ENCODE measurements at regions not wholly inside any gene's neighbourhood (a gene's known extent, or its start where the extent isn't known, plus 50 kb on each side); places are given as distances from the start of the nearest gene placed in this dataset.

DNA sequence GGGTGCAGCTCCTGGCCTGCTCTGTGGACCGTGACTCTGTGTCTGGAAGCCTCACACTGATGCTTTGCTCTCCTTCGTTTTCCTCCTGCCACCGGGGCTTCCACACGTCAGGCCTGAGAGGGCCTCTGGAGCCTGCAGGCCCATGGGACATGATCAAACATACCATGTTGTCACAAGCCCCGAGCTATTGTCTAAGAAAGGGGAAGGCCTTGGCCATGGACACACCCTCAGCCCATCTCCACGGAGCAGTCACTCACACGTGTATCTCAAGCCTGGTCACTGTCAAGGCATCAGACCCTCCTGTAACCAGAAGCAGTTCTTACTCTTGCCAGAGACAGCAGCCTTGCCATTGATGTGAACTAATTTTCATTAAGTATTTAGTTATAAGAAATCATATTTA lies 814.1 kb upstream of the SALL3 start:
- no peak overlapping the region for H3K27ac Mint-ChIP-seq
- CTCF ChIA-PET, result interaction anchor here in 1 of 2 donors (0.6 kb wide), 1 partner anchor 152 kb away, joined by 5 read pairs; no protein-coding TSS in a partner anchor

DNA sequence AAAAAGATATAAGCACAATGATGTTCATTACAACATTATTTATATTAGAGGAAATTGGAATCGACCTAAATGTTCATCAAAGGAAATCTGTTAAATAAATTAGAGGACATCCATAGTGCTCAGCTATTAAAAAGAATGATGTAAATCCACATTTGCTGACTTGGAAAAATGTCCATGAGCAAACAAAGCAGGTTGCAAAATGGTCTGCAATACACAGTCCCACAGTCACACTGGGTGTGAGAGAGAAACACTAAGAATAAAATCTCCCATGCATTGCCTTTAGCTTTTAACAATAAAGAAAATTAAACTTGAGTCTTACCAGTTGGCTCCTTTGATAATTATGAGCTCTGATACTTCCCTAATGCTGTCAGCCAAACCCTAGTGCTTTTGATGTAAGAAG lies 811.1 kb upstream of the SALL3 start:
- H3K27ac Mint-ChIP-seq, result no peak overlapping the region

More for the DNA sequence above, 814.1 kb upstream of the SALL3 start:
- 45% methylated on average over 2 of the region's 7 CpGs for WGBS (ENCODE audit: insufficient coverage)
- no peak for DNase-seq
- no peaks in the 10 kb centered on the region for H3K9me3 ChIP-seq
- H3K27ac ChIP-seq (ENCODE audit: low read length), result no peak overlapping the region
- Mint-ChIP-seq H3K4me1 (no peaks in the 10 kb centered on the region), H3K9me3 (no peaks in the 10 kb centered on the region), H3K27me3 (peaks cover 0 to 3% of the 10 kb centered on the region in 2 donors), H3K4me3 (no peak overlapping the region), H3K36me3 (no peaks in the 10 kb centered on the region)
- ATAC-seq (replicated peaks in 1 of 4), result no peak
- H3K4me3 ChIP-seq (ENCODE audit: control insufficient read depth in 1 of 2, extremely low read depth in 1 of 2, low read length in 1 of 2), result no peak overlapping the region
- H3K36me3 ChIP-seq (ENCODE audit: control insufficient read depth in 2 of 2, extremely low read depth in 1 of 2, insufficient read depth in 1 of 2, low read length in 1 of 2), result no peaks in the 10 kb centered on the region
- POLR2A ChIA-PET, result no interaction called here
- H3K4me1 ChIP-seq (ENCODE audit: control insufficient read depth in 1 of 2, extremely low read depth in 1 of 2, insufficient read depth in 2 of 2, low read length in 2 of 2), result no peaks in the 10 kb centered on the region
- H3K27me3 ChIP-seq (replicated peaks in 1 of 2; ENCODE audit: control insufficient read depth in 2 of 2, extremely low read depth in 1 of 2, insufficient read depth in 2 of 2, low read length in 1 of 2), result peaks cover 0 to 6% of the 10 kb centered on the region in 2 experiments

DNA sequence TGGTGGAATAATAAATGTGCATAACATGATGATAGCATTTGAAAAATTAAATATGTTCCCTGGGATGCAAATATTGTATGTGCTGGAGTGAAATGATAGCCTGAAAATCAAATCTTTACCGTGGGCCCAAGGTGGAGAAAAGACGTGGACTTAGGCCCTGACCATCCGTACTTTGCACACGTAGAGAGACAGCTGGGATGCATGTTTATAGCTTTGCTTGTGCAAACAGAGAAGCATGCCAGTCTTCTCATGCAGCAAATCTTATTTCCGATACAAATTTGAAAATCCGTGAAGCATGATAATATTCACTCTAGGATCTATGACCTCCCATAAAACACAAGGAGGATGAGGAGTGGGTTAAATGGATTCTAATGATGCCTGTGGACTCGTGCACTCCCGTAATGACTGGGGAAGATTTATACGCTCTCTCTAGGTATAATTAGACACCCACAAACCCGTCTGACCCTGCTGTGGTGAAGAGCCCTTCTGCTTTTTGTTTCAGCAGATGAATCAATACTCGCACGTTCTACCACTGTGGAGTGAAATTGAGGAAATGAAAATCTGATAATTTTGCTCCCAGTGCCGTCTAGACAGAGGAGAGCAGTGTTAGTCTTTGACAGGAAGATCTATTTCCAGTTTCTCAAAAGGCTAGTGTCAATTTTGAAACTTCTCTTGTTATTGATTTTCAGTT lies 810.3 kb upstream of the SALL3 start:
- peaks cover 0 to 3% of the 10 kb centered on the region in 2 donors for H3K27me3 Mint-ChIP-seq
- H3K4me3 ChIP-seq (ENCODE audit: control insufficient read depth in 1 of 2, extremely low read depth in 1 of 2, low read length in 1 of 2), result no peak overlapping the region
- H3K4me3 Mint-ChIP-seq, result no peak overlapping the region
- H3K4me1 ChIP-seq (ENCODE audit: control insufficient read depth in 1 of 2, extremely low read depth in 1 of 2, insufficient read depth in 2 of 2, low read length in 2 of 2), result no peaks in the 10 kb centered on the region
- H3K4me1 Mint-ChIP-seq, result no peaks in the 10 kb centered on the region
- H3K27me3 ChIP-seq (replicated peaks in 1 of 2; ENCODE audit: control insufficient read depth in 2 of 2, extremely low read depth in 1 of 2, insufficient read depth in 2 of 2, low read length in 1 of 2), result peaks cover 0 to 6% of the 10 kb centered on the region in 2 experiments
- no peaks in the 10 kb centered on the region for H3K36me3 Mint-ChIP-seq
- no peak for DNase-seq
- POLR2A ChIA-PET, result no interaction called here
- CTCF ChIA-PET, result no interaction called here
- no peaks in the 10 kb centered on the region for H3K36me3 ChIP-seq (ENCODE audit: control insufficient read depth in 2 of 2, extremely low read depth in 1 of 2, insufficient read depth in 1 of 2, low read length in 1 of 2)
- WGBS (ENCODE audit: insufficient coverage), result 56% methylated on average over 7 of the region's 13 CpGs
- no peaks in the 10 kb centered on the region for H3K9me3 ChIP-seq
- H3K9me3 Mint-ChIP-seq, result peaks cover 0 to 3% (median 2%) of the 10 kb centered on the region in 3 donors
- H3K27ac Mint-ChIP-seq, result no peak overlapping the region
- H3K27ac ChIP-seq (ENCODE audit: low read length), result no peak overlapping the region
- ATAC-seq (replicated peaks in 1 of 4), result no peak

More for the DNA sequence above, 811.1 kb upstream of the SALL3 start:
- peaks cover 0 to 3% of the 10 kb centered on the region in 2 donors for H3K27me3 Mint-ChIP-seq
- CTCF ChIA-PET, result interaction anchor here in 1 of 2 donors (0.6 kb wide), 1 partner anchor 29 kb away, joined by 6 read pairs; no protein-coding TSS in a partner anchor
- H3K9me3 Mint-ChIP-seq, result peaks cover 0 to 3% (median 2%) of the 10 kb centered on the region in 3 donors
- WGBS (ENCODE audit: insufficient coverage), result no CpG with 5 or more reads among the region's 1 CpG
- no peak for ATAC-seq (replicated peaks in 1 of 4)
- no peak overlapping the region for H3K4me3 Mint-ChIP-seq
- Histone ChIP-seq H3K27ac (ENCODE audit: low read length) (no peak overlapping the region), H3K4me1 (ENCODE audit: control insufficient read depth in 1 of 2, extremely low read depth in 1 of 2, insufficient read depth in 2 of 2, low read length in 2 of 2) (no peaks in the 10 kb centered on the region), H3K4me3 (ENCODE audit: control insufficient read depth in 1 of 2, extremely low read depth in 1 of 2, low read length in 1 of 2) (no peak overlapping the region), H3K9me3 (no peaks in the 10 kb centered on the region), H3K27me3 (replicated peaks in 1 of 2; ENCODE audit: control insufficient read depth in 2 of 2, extremely low read depth in 1 of 2, insufficient read depth in 2 of 2, low read length in 1 of 2) (peaks cover 0 to 6% of the 10 kb centered on the region in 2 experiments), H3K36me3 (ENCODE audit: control insufficient read depth in 2 of 2, extremely low read depth in 1 of 2, insufficient read depth in 1 of 2, low read length in 1 of 2) (no peaks in the 10 kb centered on the region)
- DNase-seq, result no peak
- POLR2A ChIA-PET, result no interaction called here
- H3K4me1 Mint-ChIP-seq, result no peaks in the 10 kb centered on the region
- H3K36me3 Mint-ChIP-seq, result no peaks in the 10 kb centered on the region

GRCh38 chr18:78171954-78172353 lies 807.7 kb upstream of the SALL3 start:
- Mint-ChIP-seq H3K27me3 (no peaks in the 10 kb centered on the region), H3K36me3 (no peaks in the 10 kb centered on the region), H3K27ac (no peak overlapping the region), H3K4me3 (no peak overlapping the region), H3K9me3 (peaks cover 2 to 13% (median 13%) of the 10 kb centered on the region in 3 donors), H3K4me1 (no peaks in the 10 kb centered on the region)
- ATAC-seq (replicated peaks in 1 of 4) (no peak), DNase-seq (no peak)
- Histone ChIP-seq H3K27ac (ENCODE audit: low read length) (no peak overlapping the region), H3K4me1 (ENCODE audit: control insufficient read depth in 1 of 2, extremely low read depth in 1 of 2, insufficient read depth in 2 of 2, low read length in 2 of 2) (no peaks in the 10 kb centered on the region), H3K27me3 (replicated peaks in 1 of 2; ENCODE audit: control insufficient read depth in 2 of 2, extremely low read depth in 1 of 2, insufficient read depth in 2 of 2, low read length in 1 of 2) (peaks cover 0 to 4% of the 10 kb centered on the region in 2 experiments), H3K4me3 (ENCODE audit: control insufficient read depth in 1 of 2, extremely low read depth in 1 of 2, low read length in 1 of 2) (no peak overlapping the region), H3K36me3 (ENCODE audit: control insufficient read depth in 2 of 2, extremely low read depth in 1 of 2, insufficient read depth in 1 of 2, low read length in 1 of 2) (no peaks in the 10 kb centered on the region), H3K9me3 (no peaks in the 10 kb centered on the region)
- ChIA-PET POLR2A (no interaction called here), CTCF (no interaction called here)
- 100% methylated on average over 2 of the region's 6 CpGs for WGBS (ENCODE audit: insufficient coverage)

GRCh38 chr18:78174737-78175136 lies 804.9 kb upstream of the SALL3 start:
- no peaks in the 10 kb centered on the region for H3K36me3 ChIP-seq (ENCODE audit: control insufficient read depth in 2 of 2, extremely low read depth in 1 of 2, insufficient read depth in 1 of 2, low read length in 1 of 2)
- H3K36me3 Mint-ChIP-seq, result no peaks in the 10 kb centered on the region
- H3K4me1 Mint-ChIP-seq, result no peaks in the 10 kb centered on the region
- peaks cover 0 to 4% of the 10 kb centered on the region in 2 experiments for H3K27me3 ChIP-seq (replicated peaks in 1 of 2; ENCODE audit: control insufficient read depth in 2 of 2, extremely low read depth in 1 of 2, insufficient read depth in 2 of 2, low read length in 1 of 2)
- H3K4me1 ChIP-seq (ENCODE audit: control insufficient read depth in 1 of 2, extremely low read depth in 1 of 2, insufficient read depth in 2 of 2, low read length in 2 of 2), result no peaks in the 10 kb centered on the region
- DNase-seq, result no peak
- H3K9me3 ChIP-seq, result no peaks in the 10 kb centered on the region
- H3K27me3 Mint-ChIP-seq, result no peaks in the 10 kb centered on the region
- H3K4me3 Mint-ChIP-seq, result no peak overlapping the region
- H3K4me3 ChIP-seq (ENCODE audit: control insufficient read depth in 1 of 2, extremely low read depth in 1 of 2, low read length in 1 of 2), result no peak overlapping the region
- no peak overlapping the region for H3K27ac ChIP-seq (ENCODE audit: low read length)
- H3K9me3 Mint-ChIP-seq, result peaks cover 4 to 13% (median 13%) of the 10 kb centered on the region in 3 donors
- ChIA-PET POLR2A (no interaction called here), CTCF (no interaction called here)
- no peak for ATAC-seq (replicated peaks in 1 of 4)
- 93% methylated on average over 12 of the region's 14 CpGs for WGBS (ENCODE audit: insufficient coverage)
- H3K27ac Mint-ChIP-seq, result no peak overlapping the region

- no peak for DNase-seq
- no peak for ATAC-seq (replicated peaks in 1 of 4)
- Mint-ChIP-seq H3K9me3 (peaks cover 12 to 30% (median 24%) of the 10 kb centered on the region in 3 donors), H3K4me3 (no peak overlapping the region), H3K36me3 (no peaks in the 10 kb centered on the region), H3K4me1 (no peaks in the 10 kb centered on the region), H3K27ac (no peak overlapping the region), H3K27me3 (no peaks in the 10 kb centered on the region)
- CTCF ChIA-PET, result no interaction called here
- 100% methylated on average over 1 of the region's 4 CpGs for WGBS (ENCODE audit: insufficient coverage)
- Histone ChIP-seq H3K9me3 (no peaks in the 10 kb centered on the region), H3K4me1 (ENCODE audit: control insufficient read depth in 1 of 2, extremely low read depth in 1 of 2, insufficient read depth in 2 of 2, low read length in 2 of 2) (no peaks in the 10 kb centered on the region), H3K27me3 (replicated peaks in 1 of 2; ENCODE audit: control insufficient read depth in 2 of 2, extremely low read depth in 1 of 2, insufficient read depth in 2 of 2, low read length in 1 of 2) (peaks cover 0 to 4% of the 10 kb centered on the region in 2 experiments), H3K4me3 (ENCODE audit: control insufficient read depth in 1 of 2, extremely low read depth in 1 of 2, low read length in 1 of 2) (no peak overlapping the region), H3K27ac (ENCODE audit: low read length) (no peak overlapping the region), H3K36me3 (ENCODE audit: control insufficient read depth in 2 of 2, extremely low read depth in 1 of 2, insufficient read depth in 1 of 2, low read length in 1 of 2) (no peaks in the 10 kb centered on the region)
- POLR2A ChIA-PET, result no interaction called here
Observed at GRCh38 chr18:78178812-78179211, 800.8 kb upstream of the SALL3 start.
